SK-N-MC (cell line): ENCODE measurements at regions not wholly inside any gene's neighbourhood (a gene's known extent, or its start where the extent isn't known, plus 50 kb on each side); places are given as distances from the start of the nearest gene placed in this dataset.

Source experiments
- EZH2 ChIP-seq: fragments of 200-600 bp; sonication (generic); IDR thresholded peaks from one replicate; pipeline ENCODE4 v1.6.1; 2017; ENCODE audit warnings: antibody characterized with exemption
- FOXP2 ChIP-seq: optimal IDR thresholded peaks from 2 replicates; pipeline ENCODE3; 2011; ENCODE audit warnings: mild to moderate bottlenecking, moderate library complexity; ENCODE audit not compliant: insufficient read depth; ENCODE audit errors: extremely low read length, control extremely low read depth
- POLR2AphosphoS5 ChIP-seq: IDR thresholded peaks from 2 replicates; pipeline ENCODE4 v1.6.1; 2012; ENCODE audit warnings: mild to moderate bottlenecking, low read depth, low read length, borderline replicate concordance

DNA sequence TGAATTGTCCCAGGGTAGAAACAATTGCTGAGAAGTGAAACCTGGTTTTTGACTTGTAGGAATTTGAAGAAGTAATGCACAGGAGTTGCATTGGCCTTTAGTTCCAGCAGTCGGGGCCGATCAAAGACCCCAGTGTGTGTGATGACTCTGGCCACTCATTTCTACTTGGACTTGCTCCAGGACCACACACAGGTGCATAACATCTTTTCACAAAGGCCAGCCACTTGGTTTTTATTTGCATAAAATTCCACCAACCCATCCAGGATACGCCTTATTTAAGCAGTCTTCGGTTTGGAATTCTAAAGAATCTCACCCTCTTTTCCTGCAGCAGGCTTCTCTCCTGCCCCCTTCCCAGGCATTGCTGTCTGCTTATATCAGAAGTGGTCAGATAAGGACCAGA, 162.0 kb upstream of the HABP2 start:
- TF ChIP-seq EZH2 (no peak), POLR2AphosphoS5 (no peak), FOXP2 (no peak)
